GM19043 (cell line): ENCODE measurements at regions not wholly inside any gene's neighbourhood (a gene's known extent, or its start where the extent isn't known, plus 50 kb on each side); places are given as distances from the start of the nearest gene placed in this dataset.
"Not testable (repeated sequence)": the region's sequence is repeated elsewhere in the genome, so short reads cannot be mapped to it uniquely, and the experiment has no call there.

Experiments
- ATAC-seq: cut with Tn5 transposase; IDR thresholded peaks from one replicate; pipeline ENCODE4 v1.9.1; 2021; ENCODE audit warnings: low read depth; ENCODE audit not compliant: unreplicated experiment

DNA sequence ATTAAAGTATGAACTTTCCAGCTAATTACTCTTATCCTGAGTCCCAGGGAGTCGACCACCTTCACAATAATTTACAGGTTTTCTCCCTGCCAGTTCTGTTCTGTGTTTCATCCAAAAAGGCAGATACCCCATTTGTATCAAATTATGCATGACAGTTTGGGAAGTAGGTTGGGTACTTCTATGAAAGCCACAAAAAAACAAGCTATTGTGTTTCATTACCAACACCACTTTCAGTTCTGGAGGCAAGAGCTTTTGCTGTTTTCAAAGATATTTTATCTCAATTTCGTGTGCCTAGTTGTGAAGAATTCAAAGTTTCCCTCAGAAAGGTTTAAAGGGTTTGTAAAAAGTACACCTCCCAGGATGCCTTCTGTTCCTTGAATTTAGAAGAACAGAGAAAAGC lies 557.4 kb downstream of the FLRT2 start:
- no peak for ATAC-seq

DNA sequence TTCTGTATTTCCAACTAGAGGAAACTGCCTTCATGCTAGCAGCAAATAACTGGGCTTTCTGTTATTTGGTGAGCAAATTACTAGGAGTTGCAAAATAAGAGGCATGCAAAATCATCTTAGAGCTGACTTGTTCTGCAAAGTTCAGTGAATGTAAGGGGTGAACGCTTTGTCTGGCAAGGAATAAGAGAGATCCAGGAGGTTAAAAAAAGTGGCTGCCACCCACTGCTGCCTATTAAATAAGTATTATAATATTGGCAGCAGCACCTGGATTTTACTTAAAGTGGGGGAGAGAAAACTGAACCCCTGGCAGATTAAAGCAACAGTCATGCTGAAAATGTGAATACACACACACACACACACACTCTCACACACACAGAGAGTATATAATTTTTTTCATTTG lies 557.0 kb downstream of the FLRT2 start:
- no peak for ATAC-seq

DNA sequence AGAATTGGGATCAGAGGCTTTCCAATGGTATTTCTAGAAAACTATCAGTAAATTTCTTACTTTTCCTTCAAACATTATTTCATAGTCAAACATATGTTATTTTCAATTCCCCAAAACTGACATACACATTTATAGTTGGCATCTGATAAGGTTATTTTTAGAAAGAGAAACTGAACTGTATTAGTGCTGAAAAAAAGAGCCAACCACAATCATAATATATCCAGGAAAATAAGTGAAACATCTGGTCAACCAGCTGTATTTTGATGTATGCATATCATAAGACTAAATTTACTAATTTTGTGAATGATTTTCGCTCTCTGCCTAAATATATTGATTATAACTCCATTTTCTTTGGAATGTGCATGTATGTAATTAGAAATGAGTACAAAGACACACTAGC lies 554.2 kb downstream of the FLRT2 start:
- ATAC-seq = no peak

DNA sequence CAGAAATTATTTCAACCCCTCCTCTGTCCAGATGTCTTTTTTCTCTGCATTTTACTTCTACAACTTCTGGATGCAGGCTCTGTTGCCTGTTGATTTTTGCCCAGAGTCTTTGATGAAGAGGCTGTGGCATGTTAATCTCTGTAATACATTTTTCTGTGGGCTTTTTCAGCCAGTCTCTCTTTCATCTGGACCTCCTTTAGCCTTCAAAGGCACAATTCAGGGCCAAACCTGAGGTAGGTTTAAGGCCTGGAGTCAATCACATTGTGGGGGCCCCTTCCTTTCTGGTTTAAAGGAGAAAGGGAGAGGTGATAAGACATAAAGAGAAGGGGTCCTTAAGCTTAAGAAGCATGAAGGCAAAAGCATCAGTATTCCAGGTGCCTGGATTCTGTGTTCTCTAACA lies 553.7 kb downstream of the FLRT2 start:
- no peak for ATAC-seq

DNA sequence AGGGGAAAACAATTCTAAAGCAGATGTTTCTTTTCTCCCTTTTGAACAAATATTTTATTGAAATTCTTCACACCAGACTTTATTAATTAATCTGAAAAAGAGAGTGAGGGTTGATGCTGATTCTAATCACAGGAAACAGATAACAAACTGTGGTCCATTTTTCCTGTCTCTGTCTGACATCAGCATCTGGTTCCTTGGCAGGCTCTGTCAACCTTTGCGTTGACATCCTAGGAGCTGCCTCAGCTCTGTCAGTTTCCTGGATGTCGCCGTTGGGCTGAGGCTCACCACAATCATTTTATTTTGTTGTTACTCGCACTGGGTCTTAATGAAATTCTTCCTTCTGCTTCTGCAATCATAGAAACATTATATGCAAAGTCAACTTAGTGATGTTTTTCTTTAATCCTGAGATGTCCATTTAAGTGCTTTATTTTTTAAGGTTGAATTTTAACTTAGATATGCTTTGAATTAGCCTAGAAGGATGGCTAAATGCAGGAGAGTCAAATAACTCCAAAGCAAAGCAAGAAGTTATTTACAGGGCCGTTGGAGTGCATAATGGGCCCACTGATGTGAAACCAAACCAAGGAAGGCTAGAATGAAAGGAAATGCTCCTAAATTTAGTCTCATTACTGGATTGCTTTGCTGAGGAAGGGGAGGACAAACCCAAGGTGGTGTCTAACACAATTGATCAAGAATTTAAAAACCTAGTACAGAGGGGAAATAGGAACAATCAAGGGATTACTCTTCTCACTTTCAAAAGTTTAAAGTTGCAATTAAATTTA lies 542.4 kb downstream of the FLRT2 start:
- no peak for ATAC-seq

DNA sequence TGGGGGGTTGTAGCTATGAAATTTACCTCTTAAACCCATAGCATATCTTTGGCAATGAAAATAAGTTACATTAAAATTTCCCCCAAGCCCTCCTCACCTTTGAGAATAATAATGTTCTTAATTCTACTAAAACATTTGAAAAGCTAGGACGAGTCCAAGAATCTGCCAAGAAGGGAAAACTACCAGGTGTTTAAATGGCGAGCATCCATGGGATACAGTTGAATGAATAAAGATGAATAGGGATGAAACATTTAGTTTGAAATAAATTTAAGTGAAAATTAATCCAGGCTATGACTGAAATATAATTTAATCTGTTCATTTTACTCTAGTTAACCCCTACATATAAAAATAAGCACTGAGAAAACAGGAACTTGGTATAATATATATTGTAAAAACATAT lies 536.7 kb downstream of the FLRT2 start:
- no peak for ATAC-seq

DNA sequence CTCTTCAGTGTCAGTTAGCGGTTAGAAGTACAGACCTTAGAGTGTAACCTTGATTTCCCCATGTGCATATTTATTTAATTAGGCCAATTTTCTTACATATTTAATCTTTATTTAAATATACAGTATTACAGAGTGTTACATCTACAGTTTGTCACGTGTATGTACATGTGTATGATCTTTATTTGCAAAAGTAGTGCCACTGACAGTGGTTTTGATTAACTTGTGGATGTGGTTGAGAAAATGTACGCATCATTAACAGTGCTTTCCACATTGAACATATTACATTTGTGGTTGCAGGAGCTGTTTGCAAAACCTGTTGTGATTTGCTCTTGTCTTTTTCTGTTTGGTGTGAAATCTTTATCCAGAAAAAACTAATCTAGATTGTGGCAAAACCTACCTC lies 535.5 kb downstream of the FLRT2 start:
- no peak for ATAC-seq

DNA sequence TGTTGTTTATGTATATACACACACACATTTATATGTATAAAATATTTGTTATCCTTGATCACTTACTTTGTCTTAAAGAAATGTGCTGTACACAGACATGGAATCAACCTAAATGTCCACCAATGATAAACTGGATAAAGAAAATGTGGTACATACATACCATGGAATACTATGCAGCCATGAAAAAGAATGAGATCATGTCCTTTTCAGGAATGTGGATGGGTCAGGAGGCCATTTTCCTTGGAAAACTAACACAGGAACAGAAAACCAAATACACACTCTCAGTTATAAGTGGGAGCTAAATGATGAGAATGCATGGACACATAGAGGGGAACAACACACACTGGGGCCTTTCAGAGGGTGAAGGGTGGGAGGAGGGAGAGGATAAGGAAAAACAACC lies 534.7 kb downstream of the FLRT2 start:
- ATAC-seq = not testable (repeated sequence)

DNA sequence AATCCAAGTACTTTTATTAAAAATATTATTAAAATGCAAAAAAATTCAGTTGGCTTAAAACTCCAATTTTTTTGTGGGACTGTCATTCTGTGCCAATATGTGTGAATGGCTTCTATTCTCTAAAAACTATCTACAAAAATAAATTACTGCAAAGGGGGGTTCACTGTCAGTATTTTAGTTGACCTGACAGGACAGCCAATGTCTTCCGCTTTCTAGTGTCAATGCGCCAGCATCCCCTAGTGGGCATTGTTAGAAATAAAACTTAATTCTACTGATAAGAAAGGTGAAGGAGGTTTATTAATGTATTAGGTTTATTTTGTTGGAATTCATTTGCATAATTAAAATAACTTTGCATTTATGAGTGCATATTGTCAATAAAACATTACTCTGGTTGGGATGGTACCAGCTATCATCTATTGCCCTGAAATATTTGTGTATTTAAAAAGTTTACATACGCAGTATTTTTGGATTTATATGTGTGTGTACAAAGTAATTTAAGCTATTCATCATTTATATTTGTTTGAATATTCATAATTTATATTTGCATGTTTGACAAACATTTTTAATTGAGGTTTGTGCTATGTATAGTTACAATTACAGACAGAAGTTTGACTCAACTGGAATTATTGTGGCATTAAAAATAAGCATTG lies 527.2 kb downstream of the FLRT2 start:
- no peak for ATAC-seq

DNA sequence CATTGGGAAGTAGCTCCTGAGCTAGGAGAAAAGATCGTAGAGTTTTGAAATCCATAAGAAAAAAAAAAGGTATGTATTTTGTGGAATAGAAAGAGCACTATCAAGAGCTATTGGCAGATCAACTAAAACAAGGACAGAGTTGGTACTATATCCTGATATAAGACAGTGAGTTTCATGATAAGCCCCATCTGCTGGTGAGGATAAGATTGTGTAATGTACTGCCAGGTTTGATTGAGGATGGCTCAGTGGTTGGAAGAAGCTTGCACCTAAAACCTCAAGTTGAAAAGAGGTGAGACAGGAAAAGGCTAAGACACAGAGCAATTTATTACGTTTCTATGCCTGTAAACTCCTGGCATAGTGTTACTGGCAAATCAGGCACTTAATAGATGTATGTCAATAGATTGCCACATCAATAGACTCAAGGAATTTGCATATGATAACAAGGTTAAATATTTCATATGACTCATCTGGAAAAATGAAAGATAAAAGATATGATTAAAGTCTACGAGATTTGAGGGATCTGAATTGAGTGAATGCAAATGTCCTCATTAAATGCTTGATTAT lies 525.6 kb downstream of the FLRT2 start:
- no peak for ATAC-seq

DNA sequence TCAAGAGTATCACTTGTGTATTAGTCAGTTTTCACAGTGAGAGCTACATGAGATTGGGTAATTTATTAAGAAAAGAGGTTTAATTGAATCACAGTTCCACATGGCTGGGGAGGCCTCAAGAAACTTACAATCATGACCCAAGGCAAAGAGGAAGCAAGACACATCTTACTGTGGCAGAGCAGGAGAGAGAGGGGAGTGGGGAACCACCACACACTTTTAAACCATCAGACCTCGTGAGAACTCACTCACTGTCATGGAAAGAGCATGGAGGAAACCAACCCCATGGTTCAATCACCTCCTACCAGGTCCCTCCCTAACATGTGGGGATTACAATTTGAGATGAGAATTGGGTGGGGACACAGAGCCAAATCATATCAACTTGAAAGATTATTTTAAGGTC lies 522.9 kb downstream of the FLRT2 start:
- ATAC-seq = no peak

DNA sequence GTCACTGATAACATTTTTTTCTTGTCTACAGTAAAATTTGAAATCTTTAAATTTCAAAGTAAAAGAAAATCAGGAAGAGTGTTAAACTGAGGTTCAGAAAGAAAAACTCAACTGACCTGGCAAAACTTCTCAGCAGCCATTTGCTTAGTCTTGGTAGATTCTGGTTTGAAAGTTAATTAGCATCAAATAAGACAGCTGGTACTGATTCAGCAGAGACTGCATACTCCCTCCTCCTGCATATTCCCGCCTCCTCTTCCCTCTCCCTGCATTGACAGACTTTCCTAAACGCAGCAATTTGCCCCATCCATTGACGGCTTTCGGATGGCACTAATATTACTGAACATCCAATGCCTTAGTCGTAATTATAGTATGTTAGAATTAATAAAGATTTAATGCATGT lies 520.8 kb downstream of the FLRT2 start:
- no peak for ATAC-seq

DNA sequence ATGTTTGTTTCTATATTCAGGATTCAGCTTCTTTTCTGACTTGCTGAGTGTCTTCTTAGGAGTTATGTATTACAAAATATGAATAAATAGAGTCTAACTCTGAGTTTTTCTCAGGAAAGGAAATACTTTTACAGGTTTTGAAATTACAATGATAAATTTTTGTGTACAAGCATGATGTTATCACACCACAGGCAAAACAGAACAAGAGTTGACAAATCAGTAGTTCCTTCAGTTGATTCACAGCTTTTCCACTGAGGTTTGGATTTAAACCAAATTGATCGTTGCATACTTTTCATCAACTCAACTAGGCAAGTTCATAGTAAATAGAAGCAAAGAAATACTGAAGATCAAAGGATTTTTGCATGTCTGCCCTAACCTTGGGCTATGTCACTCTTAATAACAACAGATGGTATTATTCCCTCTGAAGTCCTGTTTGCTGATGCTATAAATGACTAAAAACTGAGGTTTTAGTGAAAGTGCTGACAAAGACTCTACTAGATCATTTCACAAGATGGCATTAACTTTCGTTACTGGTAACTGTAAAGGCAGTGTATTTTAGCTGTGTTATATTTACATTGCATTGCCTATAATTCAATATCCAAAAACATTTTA lies 520.2 kb downstream of the FLRT2 start:
- ATAC-seq = no peak

DNA sequence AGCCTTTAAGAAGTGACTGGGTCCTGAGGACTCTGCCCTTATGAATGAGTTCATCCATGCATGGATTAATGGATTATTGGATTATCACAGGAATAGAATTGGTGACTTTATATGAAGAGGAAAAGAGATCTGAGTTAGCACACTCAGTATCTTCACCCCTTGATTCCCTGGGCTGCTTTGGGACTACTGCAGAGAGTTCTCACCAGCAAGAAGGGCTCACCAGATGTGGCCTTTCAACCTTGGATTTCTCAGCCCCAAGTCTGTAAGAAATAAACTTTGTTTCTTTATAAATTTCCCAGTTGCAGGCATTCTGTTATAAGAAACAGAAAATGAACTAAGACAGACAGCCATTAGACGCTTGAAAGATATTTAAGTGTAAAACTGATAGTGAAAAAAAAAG lies 509.2 kb downstream of the FLRT2 start:
- no peak for ATAC-seq

DNA sequence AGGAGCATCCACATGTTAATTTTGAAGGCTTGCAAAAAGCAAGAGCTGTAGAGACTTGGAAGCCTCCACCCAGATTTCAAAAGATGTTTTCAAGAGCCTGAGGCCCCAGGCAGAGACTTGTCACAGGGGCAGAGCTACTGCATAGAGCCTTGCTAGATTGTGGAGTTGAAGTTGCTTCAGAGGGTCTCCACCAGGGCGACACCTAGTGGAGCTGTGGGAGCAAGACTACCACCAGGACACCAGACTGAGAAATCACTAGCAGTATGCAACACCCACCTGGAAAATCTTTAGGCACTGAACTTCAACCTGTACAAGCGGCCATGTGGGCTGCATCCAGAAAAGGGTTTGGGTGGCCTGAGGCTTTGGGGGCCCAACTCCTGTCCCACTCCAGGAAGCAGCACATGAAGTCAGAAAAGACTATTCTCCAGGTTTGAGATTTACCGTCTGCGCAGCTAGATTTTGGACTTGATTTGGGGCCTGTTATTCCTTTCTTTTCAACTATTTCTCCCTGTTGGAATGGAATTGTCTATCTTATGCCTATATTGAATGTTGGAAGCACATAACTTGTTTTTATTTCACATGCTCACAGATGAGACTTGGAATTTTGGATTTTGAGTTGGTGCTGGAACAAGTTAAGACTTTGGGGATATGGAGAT lies 508.6 kb downstream of the FLRT2 start:
- ATAC-seq = peak; percentile 67

DNA sequence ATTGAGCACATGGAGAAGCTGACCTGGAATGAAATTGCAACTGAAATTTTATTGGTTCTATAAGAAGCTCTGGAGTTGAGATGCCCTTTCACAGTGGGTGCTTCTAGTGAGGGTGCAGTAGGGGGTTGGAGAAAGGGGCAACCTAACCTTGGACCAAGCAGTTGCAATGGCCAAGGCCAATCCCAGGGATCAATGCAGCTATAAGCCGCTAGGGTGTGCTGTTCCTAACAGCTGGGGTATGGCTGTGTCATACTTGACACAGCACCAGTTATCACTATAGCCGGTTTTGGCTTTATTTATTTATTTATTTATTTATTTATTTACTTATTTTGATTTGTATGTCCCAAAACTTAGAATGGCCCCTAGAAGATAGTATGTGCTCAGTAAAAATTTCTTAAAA lies 505.9 kb downstream of the FLRT2 start:
- ATAC-seq = peak; percentile 63

DNA sequence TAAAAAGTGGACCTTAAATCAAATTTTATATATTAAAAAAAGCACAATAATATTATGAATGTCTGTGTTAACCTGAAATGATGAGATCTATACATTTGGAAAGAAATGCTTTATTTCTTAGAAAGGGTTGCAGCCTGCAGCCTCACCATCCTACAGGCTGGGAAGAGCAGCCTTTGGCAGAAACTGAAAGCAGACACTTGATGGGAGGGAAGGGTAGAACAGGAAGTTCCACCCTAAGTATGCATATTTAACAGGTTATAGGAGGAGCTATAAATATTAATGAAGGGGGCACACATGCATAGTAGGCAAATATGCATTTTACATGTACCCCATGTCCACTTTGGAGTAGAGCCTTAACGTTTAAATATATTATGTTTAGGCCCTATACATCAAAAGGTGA lies 498.0 kb downstream of the FLRT2 start:
- ATAC-seq = no peak

DNA sequence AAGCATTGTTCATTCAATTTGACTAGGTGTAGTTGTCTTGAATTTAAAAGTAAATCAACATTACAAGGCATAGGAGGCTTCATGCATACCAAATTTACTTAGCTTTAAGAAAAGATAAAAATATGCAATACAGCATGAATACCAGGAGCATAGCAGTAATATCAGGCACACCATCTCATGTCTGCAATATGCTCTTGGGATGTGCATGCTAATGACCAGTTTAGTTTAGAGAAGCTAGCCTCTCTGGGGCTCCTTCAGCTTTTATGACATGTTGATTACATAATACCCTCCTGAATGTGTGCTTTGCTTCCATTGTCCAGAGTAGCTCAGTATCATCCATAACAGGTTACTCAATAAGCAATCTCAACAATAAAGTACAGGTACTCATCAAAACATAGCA lies 497.2 kb downstream of the FLRT2 start:
- no peak for ATAC-seq

DNA sequence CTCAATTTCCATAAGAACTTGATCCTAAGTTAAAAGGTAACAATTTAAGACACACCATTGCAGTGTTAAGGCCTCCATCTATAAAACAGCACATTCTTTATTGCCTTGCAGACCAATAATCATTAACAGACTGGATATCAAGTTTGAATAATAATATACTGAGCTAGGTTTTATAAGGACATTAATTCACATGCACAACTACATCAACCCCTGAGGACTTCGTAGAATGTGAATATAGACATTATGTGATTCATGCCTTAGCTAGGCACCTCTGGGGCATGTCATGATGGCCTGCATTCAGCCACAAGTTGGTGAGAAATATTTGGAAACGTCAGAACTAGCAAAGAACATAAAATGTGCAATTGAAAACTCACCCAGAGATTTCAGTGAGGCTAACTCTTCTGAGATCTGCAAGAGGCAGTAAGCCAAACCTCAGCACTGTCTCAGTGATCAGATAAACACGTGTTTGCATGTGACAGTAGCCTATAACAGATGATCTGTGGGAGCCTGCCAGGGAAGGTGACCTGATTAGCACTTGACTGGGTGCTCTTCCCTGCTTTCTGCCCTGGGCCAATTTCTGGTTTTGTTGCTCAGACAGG lies 492.2 kb downstream of the FLRT2 start:
- ATAC-seq = no peak

DNA sequence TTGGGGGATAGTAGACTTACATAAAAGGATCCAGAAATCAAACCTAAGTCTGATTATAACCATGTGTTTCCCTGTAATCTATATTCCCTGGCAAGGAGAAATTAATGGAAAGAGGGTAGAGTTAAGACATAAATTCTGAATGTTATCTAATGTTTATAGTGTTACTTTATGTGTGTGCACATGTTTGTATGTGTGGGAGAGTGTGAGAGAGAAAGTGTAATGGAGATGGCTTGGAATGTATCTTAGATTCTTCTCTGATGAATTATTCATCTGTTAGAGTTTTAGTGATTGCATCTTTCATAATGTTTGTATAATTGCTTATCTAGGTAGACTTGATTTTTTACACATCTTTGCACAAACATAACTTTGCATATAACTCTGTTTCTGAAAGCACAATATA lies 490.9 kb downstream of the FLRT2 start:
- no peak for ATAC-seq

DNA sequence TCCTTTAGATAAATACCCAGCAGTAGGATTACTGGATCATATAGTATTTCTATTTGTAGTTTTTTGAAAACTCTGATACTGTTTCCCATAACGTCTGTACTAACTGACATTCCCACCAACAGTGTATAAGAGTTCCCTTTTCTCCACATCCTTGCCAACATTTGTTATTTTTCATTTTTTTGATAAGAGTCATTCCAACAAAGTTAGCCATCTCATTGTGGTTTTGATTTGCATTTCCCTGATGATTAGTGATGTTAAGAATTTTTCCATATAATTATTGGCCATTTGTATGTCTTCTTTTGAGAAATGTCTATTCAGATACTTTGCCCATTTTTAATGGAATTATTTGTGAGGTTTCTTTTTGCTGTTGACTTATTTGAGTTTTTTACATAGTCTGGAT lies 486.0 kb downstream of the FLRT2 start:
- ATAC-seq = no peak
